IMR-90 (cell line): ENCODE measurements at regions not wholly inside any gene's neighbourhood (a gene's known extent, or its start where the extent isn't known, plus 50 kb on each side); places are given as distances from the start of the nearest gene placed in this dataset.

Experiments
- CHD1 ChIP-seq: IDR thresholded peaks from 2 replicates; pipeline ENCODE4 v1.6.1; 2012; ENCODE audit warnings: low read depth, low read length, improper control_type of control experiment
- FOS ChIP-seq: fragments of 150-350 bp; IDR thresholded peaks from 2 replicates; pipeline ENCODE4 v1.6.1; 2016; ENCODE audit warnings: low read depth, low read length
- MAFK ChIP-seq: IDR thresholded peaks from 2 replicates; pipeline ENCODE4 v1.6.1; 2012; ENCODE audit warnings: low read depth, low read length, improper control_type of control experiment
- MAZ ChIP-seq: IDR thresholded peaks from 2 replicates; pipeline ENCODE4 v1.6.1; 2012; ENCODE audit warnings: low read depth, mild to moderate bottlenecking, low read length, improper control_type of control experiment, moderate library complexity, borderline replicate concordance
- POLR2A ChIP-seq: IDR thresholded peaks from 2 replicates; pipeline ENCODE4 v1.6.1; 2012; ENCODE audit warnings: mild to moderate bottlenecking, low read depth, low read length
- RAD21 ChIP-seq: IDR thresholded peaks from 2 replicates; pipeline ENCODE4 v1.6.1; 2012; ENCODE audit warnings: low read length, improper control_type of control experiment
- RFX5 ChIP-seq: IDR thresholded peaks from 2 replicates; pipeline ENCODE4 v1.8.0; 2012; ENCODE audit warnings: low read depth, mild to moderate bottlenecking, low read length, moderate library complexity
- USF2 ChIP-seq: fragments of 150-350 bp; IDR thresholded peaks from 2 replicates; pipeline ENCODE4 v1.6.1; 2017; ENCODE audit warnings: mild to moderate bottlenecking, antibody characterized with exemption, low read length, low read depth
- TF ChIP-seq, protein P1 (sequence below): conservative IDR thresholded peaks from 2 replicates; pipeline ENCODE4 v1.5.1; 2012; ENCODE audit warnings: mild to moderate bottlenecking, low read depth, low read length, improper control_type of control experiment

DNA sequence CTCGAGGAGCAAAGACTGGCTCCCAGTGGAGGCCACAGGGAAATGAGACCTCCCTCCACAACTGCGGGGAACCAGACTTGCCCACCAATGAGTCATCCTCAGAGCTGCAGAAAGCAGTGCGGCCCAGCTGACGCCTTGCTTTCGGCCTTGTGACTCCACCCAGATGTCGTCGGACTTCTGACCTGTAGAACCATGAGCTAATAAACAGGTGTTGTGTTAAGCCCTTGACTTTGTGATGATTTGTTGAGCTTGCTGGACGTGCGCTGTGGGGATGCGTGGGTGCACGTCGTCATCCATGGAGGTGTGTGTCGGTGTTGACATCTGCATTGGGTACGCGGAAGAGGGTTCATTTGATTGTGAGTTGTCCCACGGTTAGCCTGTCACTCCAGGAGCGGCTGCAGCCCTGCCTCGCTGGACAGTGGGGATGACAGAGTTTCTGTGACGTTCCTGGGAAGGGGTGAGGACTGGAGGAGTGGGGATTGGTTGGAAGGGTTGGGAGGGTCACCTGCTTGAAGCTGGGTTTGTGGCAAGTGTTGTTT is 154.1 kb downstream of the SH3BP4 start:
- TF ChIP-seq, protein P1, sequence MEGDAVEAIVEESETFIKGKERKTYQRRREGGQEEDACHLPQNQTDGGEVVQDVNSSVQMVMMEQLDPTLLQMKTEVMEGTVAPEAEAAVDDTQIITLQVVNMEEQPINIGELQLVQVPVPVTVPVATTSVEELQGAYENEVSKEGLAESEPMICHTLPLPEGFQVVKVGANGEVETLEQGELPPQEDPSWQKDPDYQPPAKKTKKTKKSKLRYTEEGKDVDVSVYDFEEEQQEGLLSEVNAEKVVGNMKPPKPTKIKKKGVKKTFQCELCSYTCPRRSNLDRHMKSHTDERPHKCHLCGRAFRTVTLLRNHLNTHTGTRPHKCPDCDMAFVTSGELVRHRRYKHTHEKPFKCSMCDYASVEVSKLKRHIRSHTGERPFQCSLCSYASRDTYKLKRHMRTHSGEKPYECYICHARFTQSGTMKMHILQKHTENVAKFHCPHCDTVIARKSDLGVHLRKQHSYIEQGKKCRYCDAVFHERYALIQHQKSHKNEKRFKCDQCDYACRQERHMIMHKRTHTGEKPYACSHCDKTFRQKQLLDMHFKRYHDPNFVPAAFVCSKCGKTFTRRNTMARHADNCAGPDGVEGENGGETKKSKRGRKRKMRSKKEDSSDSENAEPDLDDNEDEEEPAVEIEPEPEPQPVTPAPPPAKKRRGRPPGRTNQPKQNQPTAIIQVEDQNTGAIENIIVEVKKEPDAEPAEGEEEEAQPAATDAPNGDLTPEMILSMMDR: no peak
- TF ChIP-seq POLR2A: no peak
- no peak for TF ChIP-seq FOS
- no peak for TF ChIP-seq MAFK
- TF ChIP-seq RAD21: no peak
- no peak for TF ChIP-seq RFX5
- no peak for TF ChIP-seq USF2
- no peak for TF ChIP-seq MAZ
- no peak for TF ChIP-seq CHD1
